ENCODE measurements at regions not wholly inside any gene's neighbourhood (a gene's known extent, or its start where the extent isn't known, plus 50 kb on each side); places are given as distances from the start of the nearest gene placed in this dataset.

DNA sequence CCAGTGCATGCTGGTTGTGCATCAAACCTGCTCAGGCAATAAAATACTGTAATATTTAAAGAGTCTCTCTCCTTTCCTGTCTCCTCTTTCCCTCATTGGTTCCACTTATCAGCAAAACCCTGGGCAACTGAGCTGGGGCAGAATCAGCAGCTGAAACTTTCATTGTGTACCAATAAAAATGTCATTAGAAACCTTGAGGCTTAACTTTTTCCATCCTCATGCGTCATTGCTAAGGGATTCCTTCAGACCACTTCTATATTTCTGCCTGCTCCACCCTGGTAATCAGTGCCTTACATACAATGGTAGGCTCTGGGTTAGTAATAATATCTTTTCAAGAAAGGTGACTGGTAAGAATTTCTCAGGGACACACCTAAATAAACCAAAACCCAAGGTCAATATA, 880.3 kb downstream of the RPA4 start:
- TF ChIP-seq, protein P1, sequence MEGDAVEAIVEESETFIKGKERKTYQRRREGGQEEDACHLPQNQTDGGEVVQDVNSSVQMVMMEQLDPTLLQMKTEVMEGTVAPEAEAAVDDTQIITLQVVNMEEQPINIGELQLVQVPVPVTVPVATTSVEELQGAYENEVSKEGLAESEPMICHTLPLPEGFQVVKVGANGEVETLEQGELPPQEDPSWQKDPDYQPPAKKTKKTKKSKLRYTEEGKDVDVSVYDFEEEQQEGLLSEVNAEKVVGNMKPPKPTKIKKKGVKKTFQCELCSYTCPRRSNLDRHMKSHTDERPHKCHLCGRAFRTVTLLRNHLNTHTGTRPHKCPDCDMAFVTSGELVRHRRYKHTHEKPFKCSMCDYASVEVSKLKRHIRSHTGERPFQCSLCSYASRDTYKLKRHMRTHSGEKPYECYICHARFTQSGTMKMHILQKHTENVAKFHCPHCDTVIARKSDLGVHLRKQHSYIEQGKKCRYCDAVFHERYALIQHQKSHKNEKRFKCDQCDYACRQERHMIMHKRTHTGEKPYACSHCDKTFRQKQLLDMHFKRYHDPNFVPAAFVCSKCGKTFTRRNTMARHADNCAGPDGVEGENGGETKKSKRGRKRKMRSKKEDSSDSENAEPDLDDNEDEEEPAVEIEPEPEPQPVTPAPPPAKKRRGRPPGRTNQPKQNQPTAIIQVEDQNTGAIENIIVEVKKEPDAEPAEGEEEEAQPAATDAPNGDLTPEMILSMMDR (IDR thresholded peaks at IDR 0.05), result no peak
- TF ChIP-seq POLR2A (IDR thresholded peaks at IDR 0.05), result no peak
